ENCODE measurements at regions not wholly inside any gene's neighbourhood (a gene's known extent, or its start where the extent isn't known, plus 50 kb on each side); places are given as distances from the start of the nearest gene placed in this dataset.

DNA sequence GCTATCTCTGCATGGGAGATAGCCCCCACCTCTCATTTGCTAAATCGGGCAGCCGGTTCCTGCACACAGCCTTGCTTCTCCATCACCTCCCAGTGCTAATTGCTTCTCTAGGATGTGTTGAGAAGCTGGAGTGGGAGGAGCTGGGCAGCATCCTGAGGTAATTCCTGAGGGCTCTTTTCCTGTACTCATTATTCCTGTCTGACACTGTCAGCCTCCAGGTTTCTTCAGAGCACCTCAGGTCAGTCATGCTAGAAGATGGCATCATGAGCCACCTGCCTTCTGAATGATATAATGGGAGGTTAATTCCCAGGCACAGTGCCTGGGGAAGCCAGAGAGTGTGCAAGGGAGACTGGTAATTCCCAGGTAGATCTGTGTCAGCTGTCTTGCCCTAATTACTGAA is 133.0 kb downstream of the RAB38 start:
- ChIA-PET POLR2A (no interaction called here), CTCF (no interaction called here)
- H3K4me3 ChIP-seq (ENCODE audit: low read depth, low read length) = no peak overlapping the region
- DNase-seq (ENCODE audit: low read depth, low spot score) = no peak
- TF ChIP-seq, protein P1, sequence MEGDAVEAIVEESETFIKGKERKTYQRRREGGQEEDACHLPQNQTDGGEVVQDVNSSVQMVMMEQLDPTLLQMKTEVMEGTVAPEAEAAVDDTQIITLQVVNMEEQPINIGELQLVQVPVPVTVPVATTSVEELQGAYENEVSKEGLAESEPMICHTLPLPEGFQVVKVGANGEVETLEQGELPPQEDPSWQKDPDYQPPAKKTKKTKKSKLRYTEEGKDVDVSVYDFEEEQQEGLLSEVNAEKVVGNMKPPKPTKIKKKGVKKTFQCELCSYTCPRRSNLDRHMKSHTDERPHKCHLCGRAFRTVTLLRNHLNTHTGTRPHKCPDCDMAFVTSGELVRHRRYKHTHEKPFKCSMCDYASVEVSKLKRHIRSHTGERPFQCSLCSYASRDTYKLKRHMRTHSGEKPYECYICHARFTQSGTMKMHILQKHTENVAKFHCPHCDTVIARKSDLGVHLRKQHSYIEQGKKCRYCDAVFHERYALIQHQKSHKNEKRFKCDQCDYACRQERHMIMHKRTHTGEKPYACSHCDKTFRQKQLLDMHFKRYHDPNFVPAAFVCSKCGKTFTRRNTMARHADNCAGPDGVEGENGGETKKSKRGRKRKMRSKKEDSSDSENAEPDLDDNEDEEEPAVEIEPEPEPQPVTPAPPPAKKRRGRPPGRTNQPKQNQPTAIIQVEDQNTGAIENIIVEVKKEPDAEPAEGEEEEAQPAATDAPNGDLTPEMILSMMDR (IDR thresholded peaks at IDR 0.05; ENCODE audit: insufficient read depth, low read length, missing control alignments) = no peak

DNA sequence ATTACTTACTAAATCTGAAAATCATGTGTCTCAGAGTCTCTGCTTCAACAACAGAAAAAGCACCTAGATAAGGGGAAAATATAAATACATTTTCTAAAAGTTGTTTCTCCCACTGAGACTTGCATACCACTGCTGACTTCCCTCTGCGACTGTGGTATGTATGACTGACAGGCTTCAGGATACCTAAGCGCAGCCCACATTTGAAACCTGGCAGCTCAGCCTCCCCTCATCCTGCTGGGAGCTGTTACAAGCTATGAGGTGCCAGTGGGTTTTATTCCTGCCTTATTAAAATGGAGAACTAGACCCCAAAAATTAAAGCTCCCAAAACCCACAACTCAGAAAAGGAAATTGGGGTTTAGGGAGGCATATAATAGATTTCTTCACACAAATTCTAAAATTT is 133.6 kb downstream of the RAB38 start:
- ChIA-PET POLR2A (no interaction called here), CTCF (interaction anchor here (0.6 kb wide), 1 partner anchor 67 kb away, joined by 3 read pairs; no protein-coding TSS in a partner anchor)
- TF ChIP-seq, protein P1 (IDR thresholded peaks at IDR 0.05; ENCODE audit: insufficient read depth, low read length, missing control alignments) = no peak
- H3K4me3 ChIP-seq (ENCODE audit: low read depth, low read length) = no peak overlapping the region
- no peak for DNase-seq (ENCODE audit: low read depth, low spot score)

DNA sequence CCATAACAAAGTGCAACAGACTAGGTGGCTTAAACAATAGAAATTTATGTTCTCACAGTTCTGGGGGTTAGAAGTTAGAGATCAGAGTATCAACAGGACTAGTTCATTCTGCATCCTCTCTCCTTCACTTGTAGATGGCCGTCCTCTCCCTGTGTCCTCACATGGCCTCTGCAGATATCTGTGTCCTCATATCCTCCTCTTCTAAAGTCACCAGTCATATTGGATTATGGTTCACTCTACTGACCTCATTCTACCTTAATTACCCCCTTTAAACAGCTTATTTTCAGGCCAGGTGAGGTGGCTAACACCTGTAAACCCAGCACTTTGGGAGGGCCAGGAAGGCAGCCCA is 135.1 kb downstream of the RAB38 start:
- CTCF ChIA-PET = no interaction called here
- TF ChIP-seq, protein P1 (IDR thresholded peaks at IDR 0.05; ENCODE audit: insufficient read depth, low read length, missing control alignments) = no peak
- POLR2A ChIA-PET = no interaction called here
- H3K4me3 ChIP-seq (ENCODE audit: low read depth, low read length) = no peak overlapping the region
- DNase-seq (ENCODE audit: low read depth, low spot score) = no peak

DNA sequence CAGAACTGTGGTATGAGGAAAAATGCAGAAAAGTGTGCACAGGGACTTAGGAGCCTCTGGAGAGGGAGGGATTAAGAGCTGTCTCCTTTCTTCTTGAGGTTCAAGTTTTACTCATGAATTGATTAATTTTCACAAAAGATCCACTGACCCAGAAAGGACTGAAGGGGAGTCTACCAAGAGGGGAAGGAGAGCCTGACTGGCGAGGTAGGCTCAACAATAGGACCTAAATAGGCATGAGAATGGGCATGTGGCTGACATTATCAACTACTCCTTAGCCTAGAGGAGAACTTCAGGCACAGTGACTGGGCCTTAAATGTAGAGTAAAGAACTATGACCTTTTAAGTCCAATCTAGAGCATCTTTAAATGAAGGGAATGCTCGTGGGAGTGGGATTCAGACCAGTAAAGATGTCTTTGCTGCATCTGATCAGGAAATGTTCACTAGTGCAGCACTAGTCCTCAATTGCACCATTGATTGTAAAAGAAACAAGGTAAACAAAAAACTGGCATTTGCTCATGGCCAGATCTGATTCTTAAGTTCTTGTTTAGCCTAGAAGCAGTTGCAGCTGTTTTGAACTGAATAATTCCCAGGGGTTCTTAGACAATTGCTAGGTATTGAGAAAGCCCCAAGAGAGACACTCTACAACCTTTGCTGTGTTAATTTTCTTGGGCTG is 135.6 kb downstream of the RAB38 start:
- no peak overlapping the region for H3K4me3 ChIP-seq (ENCODE audit: low read depth, low read length)
- ChIA-PET POLR2A (no interaction called here), CTCF (no interaction called here)
- TF ChIP-seq, protein P1 (IDR thresholded peaks at IDR 0.05; ENCODE audit: insufficient read depth, low read length, missing control alignments) = no peak
- DNase-seq (ENCODE audit: low read depth, low spot score) = no peak

DNA sequence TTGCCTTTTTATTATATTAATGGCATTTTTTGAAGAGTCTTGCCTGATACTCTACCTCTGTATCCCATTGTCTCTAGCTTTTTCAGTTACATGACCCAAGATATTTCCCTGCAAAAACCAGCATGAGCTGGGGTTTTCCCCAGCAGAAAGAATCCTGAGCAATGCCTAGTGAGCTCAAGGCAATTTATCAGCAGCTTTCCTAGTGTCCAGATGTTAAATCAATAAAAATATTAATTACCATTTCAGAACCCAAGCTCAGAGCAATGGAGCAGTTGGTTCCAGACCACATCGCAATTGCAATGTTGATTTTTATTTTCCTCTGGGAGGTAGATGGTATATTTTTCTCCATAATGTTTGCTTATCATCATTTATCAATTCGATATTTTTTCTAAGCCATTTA is 137.2 kb downstream of the RAB38 start:
- POLR2A ChIA-PET = no interaction called here
- TF ChIP-seq, protein P1 (IDR thresholded peaks at IDR 0.05; ENCODE audit: insufficient read depth, low read length, missing control alignments) = no peak
- no peak for DNase-seq (ENCODE audit: low read depth, low spot score)
- CTCF ChIA-PET = no interaction called here
- H3K4me3 ChIP-seq (ENCODE audit: low read depth, low read length) = no peak overlapping the region

DNA sequence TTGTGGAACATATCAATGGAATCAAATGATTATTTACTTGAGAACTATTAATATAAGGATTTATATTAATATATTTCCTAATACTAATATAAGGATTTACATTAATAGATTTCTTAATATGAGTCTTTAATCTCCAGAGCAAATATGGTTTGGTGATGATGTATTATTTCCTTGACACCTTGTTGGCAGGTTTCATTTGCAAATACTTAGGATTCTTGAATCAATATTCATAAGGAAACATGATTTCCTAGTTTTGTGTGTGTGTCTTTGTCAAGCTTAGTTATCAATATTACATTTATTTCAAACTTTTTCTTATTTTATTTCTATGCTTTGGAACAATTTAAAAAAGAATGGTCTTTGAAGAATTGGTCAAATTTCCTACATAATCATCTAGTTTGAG is 138.5 kb downstream of the RAB38 start:
- TF ChIP-seq, protein P1 (IDR thresholded peaks at IDR 0.05; ENCODE audit: insufficient read depth, low read length, missing control alignments) = no peak
- ChIA-PET CTCF (no interaction called here), POLR2A (no interaction called here)
- H3K4me3 ChIP-seq (ENCODE audit: low read depth, low read length) = no peak overlapping the region
- no peak for DNase-seq (ENCODE audit: low read depth, low spot score)

Measured in AG04449 (cell line).